ENCODE measurements at regions not wholly inside any gene's neighbourhood (a gene's known extent, or its start where the extent isn't known, plus 50 kb on each side); places are given as distances from the start of the nearest gene placed in this dataset.

GRCh38 chr4:30191902-30192301, 528.3 kb upstream of the PCDH7 start:
- no peak for TF ChIP-seq TCF12 (IDR thresholded peaks at IDR 0.05; ENCODE audit: low read depth)
- TF ChIP-seq YY1 (IDR thresholded peaks at IDR 0.05; ENCODE audit: low read depth): no peak
- TF ChIP-seq TEAD4 (IDR thresholded peaks at IDR 0.05): no peak
- TF ChIP-seq MAX (IDR thresholded peaks at IDR 0.05): no peak
- no peak for TF ChIP-seq EP300 (IDR thresholded peaks at IDR 0.05; ENCODE audit: borderline replicate concordance)
- no peak for TF ChIP-seq CEBPB (IDR thresholded peaks at IDR 0.05)
- TF ChIP-seq RAD21 (IDR thresholded peaks at IDR 0.05; ENCODE audit: low read depth): no peak
- no peak for TF ChIP-seq FOXM1 (IDR thresholded peaks at IDR 0.05; ENCODE audit: borderline replicate concordance, low read depth)

Measured in Ishikawa (cell line).